Ishikawa (cell line): ENCODE measurements at regions not wholly inside any gene's neighbourhood (a gene's known extent, or its start where the extent isn't known, plus 50 kb on each side); places are given as distances from the start of the nearest gene placed in this dataset.

Source experiments
- CEBPB ChIP-seq: IDR thresholded peaks from 2 replicates; pipeline ENCODE4 v1.6.1; 2012
- FOXM1 ChIP-seq: IDR thresholded peaks from 2 replicates; pipeline ENCODE4 v1.6.1; 2012; ENCODE audit warnings: low read depth, borderline replicate concordance
- NFIC ChIP-seq: IDR thresholded peaks from 2 replicates; pipeline ENCODE4 v1.6.1; 2012
- TCF12 ChIP-seq: IDR thresholded peaks from 2 replicates; pipeline ENCODE4 v1.6.1; 2012; ENCODE audit warnings: low read depth
- YY1 ChIP-seq: IDR thresholded peaks from 2 replicates; pipeline ENCODE4 v1.6.1; 2012; ENCODE audit warnings: low read depth
- ZBTB7A ChIP-seq: IDR thresholded peaks from 2 replicates; pipeline ENCODE4 v1.6.1; 2012; ENCODE audit warnings: low read depth
- TF ChIP-seq, protein P1 (sequence below): IDR thresholded peaks from 2 replicates; pipeline ENCODE4 v1.6.1; 2012

DNA sequence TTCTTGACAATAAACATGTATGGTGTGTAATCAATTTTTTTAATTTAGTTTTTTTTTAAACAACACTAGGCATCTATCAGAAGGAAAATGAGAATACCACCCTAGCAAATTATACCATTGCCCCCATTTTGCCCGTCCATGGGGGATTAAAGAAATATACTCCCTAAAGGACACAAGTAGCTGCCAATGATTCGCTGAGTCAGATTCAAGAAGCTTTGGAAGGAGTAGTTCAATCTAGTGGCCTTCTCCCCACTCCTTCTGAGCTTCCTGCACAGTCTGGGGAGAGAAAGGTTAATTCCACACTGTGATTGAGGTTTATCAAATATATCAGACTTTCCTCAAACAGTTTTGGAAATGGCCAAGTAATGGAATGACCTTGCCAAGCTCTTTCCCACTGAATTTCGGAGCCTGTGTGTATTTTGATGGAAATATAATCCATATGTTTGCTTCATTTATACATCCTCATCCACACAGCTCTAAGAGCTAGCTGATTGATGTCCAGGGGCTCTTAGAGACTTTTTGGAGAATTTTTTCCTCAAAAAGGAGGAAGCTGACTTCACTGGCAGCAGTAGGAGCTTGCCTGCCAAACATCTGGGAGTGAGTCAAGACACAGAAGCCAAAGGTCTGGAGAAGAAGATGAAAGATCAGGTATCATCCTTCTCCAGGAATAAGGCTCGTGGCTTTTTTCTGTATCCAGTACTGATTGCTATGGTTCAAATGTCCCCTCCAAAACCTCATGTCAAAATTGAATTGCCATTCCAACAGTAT, 478.5 kb upstream of the PROK2 start:
- TF ChIP-seq, protein P1, sequence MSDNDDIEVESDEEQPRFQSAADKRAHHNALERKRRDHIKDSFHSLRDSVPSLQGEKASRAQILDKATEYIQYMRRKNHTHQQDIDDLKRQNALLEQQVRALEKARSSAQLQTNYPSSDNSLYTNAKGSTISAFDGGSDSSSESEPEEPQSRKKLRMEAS: no peak
- no peak for TF ChIP-seq TCF12
- TF ChIP-seq CEBPB: no peak
- no peak for TF ChIP-seq ZBTB7A
- no peak for TF ChIP-seq YY1
- no peak for TF ChIP-seq NFIC
- no peak for TF ChIP-seq FOXM1
